DND-41 (cell line): ENCODE measurements at regions not wholly inside any gene's neighbourhood (a gene's known extent, or its start where the extent isn't known, plus 50 kb on each side); places are given as distances from the start of the nearest gene placed in this dataset.

Experiments
- ATAC-seq: fragments of 200-7000 bp; cut with Tn5 transposase; 3 replicates; pipeline ENCODE4 v1.9.1; 2021; ENCODE audit warnings: low read depth; ENCODE audit not compliant: insufficient read depth
- DNase-seq: peaks from one replicate; pipeline ENCODE4 v3.0.0-alpha.2; 2020
- H2AFZ ChIP-seq: 2 replicates; pipeline ENCODE4 v1.6.0; 2012; ENCODE audit warnings: low read depth, low read length
- H3K27ac ChIP-seq: 2 replicates; pipeline ENCODE4 v1.5.1; 2012; ENCODE audit warnings: low read length, inconsistent platforms
- H3K27me3 ChIP-seq: fragments of 200-600 bp; sonication (generic); 2 replicates; pipeline ENCODE4 v1.6.0; 2012; ENCODE audit warnings: low read length, mild to moderate bottlenecking, inconsistent platforms; ENCODE audit not compliant: insufficient read depth, poor library complexity
- H3K36me3 ChIP-seq: 2 replicates; pipeline ENCODE4 v1.5.1; 2012; ENCODE audit warnings: low read length, inconsistent platforms; ENCODE audit not compliant: insufficient read depth
- H3K4me1 ChIP-seq: 2 replicates; pipeline ENCODE4 v1.5.1; 2012; ENCODE audit warnings: mild to moderate bottlenecking, low read length; ENCODE audit not compliant: insufficient read depth
- H3K4me2 ChIP-seq: 2 replicates; pipeline ENCODE4 v1.6.0; 2012; ENCODE audit warnings: mild to moderate bottlenecking, moderate library complexity, low read length, inconsistent platforms; ENCODE audit not compliant: insufficient read depth
- H3K4me3 ChIP-seq, 2 experiments: fragments of 200-600 bp in 1 of 2; shearing (Covaris generic) in 1 of 2; 2 replicates each; pipeline ENCODE4 v1.5.1; 2012 to 2016; ENCODE audit warnings: inconsistent platforms in 2 of 2, low read length in 2 of 2, mild to moderate bottlenecking in 2 of 2, low read depth in 1 of 2, moderate library complexity in 1 of 2
- H3K79me2 ChIP-seq: 2 replicates; pipeline ENCODE4 v1.6.0; 2012; ENCODE audit warnings: low read length, inconsistent platforms; ENCODE audit not compliant: insufficient read depth
- H3K9ac ChIP-seq: 2 replicates; pipeline ENCODE4 v1.6.0; 2012; ENCODE audit warnings: low read depth, mild to moderate bottlenecking, inconsistent platforms, low read length, moderate library complexity
- H3K9me3 ChIP-seq: 2 replicates; pipeline ENCODE4 v1.5.1; 2012; ENCODE audit warnings: low read length, moderate library complexity, mild to moderate bottlenecking, inconsistent platforms; ENCODE audit not compliant: insufficient read depth, severe bottlenecking
- H4K20me1 ChIP-seq: 2 replicates; pipeline ENCODE4 v1.6.0; 2012; ENCODE audit warnings: low read length; ENCODE audit not compliant: insufficient read depth
- CTCF ChIP-seq: IDR thresholded peaks from 2 replicates; pipeline ENCODE4 v1.5.1; 2012; ENCODE audit warnings: borderline replicate concordance, low read length, moderate library complexity, mild to moderate bottlenecking; ENCODE audit not compliant: poor library complexity, severe bottlenecking; ENCODE audit errors: extremely low read depth
- EZH2 ChIP-seq: IDR thresholded peaks from 3 replicates; pipeline ENCODE4 v1.6.1; 2012; ENCODE audit warnings: borderline replicate concordance, low read depth, mild to moderate bottlenecking, moderate library complexity, low read length, inconsistent platforms; ENCODE audit not compliant: severe bottlenecking

GRCh38 chr12:68097386-68097785, 62.2 kb downstream of the IFNG start:
- DNase-seq (no peak), ATAC-seq (no peak)
- Histone ChIP-seq H3K4me1 (no peaks in the 10 kb centered on the region), H3K4me3 (no peak overlapping the region), H3K9me3 (no peaks in the 10 kb centered on the region), H3K79me2 (no peaks in the 10 kb centered on the region), H3K4me2 (no peak overlapping the region), H3K27me3 (no peaks in the 10 kb centered on the region), H2AFZ (no peak overlapping the region), H3K27ac (no peak overlapping the region), H4K20me1 (no peaks in the 10 kb centered on the region), H3K36me3 (no peaks in the 10 kb centered on the region), H3K9ac (no peak overlapping the region)
- no peak for TF ChIP-seq CTCF
- no peak for TF ChIP-seq EZH2

DNA sequence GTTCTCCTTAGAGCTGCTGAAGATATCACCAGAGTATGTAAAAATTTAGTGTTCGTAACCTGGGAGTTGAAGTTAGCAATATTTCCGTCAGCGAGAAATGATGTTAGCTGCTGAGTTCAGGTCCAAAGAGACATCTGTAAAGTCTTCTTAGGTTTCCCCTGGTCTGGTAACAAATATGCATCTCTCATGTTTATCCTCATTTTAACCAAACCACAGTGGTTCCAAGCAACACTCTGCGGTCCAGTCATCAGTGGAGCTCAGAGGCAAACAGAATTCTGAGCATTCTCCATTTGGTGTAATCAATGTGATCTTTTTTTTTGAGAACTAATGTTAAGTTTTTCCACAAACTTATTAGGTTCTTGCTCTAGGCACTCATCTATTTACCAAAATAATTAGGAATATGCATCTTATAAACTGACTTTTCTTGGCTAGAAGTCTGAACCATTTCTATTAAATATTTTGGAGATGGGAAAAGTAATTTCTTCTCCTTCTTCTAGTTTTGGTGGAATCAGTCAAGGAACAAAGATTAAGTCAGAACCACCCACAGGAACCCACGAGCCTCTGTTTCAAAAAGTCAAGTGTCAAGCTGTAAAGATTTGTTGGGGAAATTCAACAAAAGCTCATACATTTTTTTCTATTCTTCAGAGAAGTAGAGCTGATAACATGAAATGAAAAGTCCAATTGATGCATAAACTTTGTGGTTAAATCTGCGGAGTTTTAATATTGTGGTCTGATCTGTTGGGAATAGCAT, 64.7 kb downstream of the IFNG start:
- Histone ChIP-seq H3K4me2 (no peak overlapping the region), H3K27me3 (no peaks in the 10 kb centered on the region), H3K27ac (no peak overlapping the region), H4K20me1 (no peaks in the 10 kb centered on the region), H3K4me3 (no peak overlapping the region), H3K79me2 (no peaks in the 10 kb centered on the region), H3K9me3 (no peaks in the 10 kb centered on the region), H3K4me1 (no peaks in the 10 kb centered on the region), H3K9ac (no peak overlapping the region), H3K36me3 (no peaks in the 10 kb centered on the region), H2AFZ (no peak overlapping the region)
- DNase-seq (no peak), ATAC-seq (no peak)
- no peak for TF ChIP-seq CTCF

GRCh38 chr12:68094195-68094594, 65.3 kb downstream of the IFNG start:
- Histone ChIP-seq H3K4me2 (no peak overlapping the region), H2AFZ (no peak overlapping the region), H3K36me3 (no peaks in the 10 kb centered on the region), H3K27ac (no peak overlapping the region), H3K9ac (no peak overlapping the region), H4K20me1 (no peaks in the 10 kb centered on the region), H3K4me3 (no peak overlapping the region), H3K79me2 (no peaks in the 10 kb centered on the region), H3K27me3 (no peaks in the 10 kb centered on the region), H3K9me3 (no peaks in the 10 kb centered on the region), H3K4me1 (no peaks in the 10 kb centered on the region)
- DNase-seq (no peak), ATAC-seq (no peak)
- TF ChIP-seq EZH2 (no peak), CTCF (no peak)
